Tibial nerve (tissue), 3 donors: ENCODE measurements at regions not wholly inside any gene's neighbourhood (a gene's known extent, or its start where the extent isn't known, plus 50 kb on each side); places are given as distances from the start of the nearest gene placed in this dataset.

ENCODE experiments used
- CTCF ChIP-seq, 5 experiments: fragments of 200-600 bp in 3 of 5; fragments of 450-650 bp in 2 of 5; sonication (generic) in 3 of 5; IDR thresholded peaks; one replicate each; pipeline ENCODE4 v1.5.1; 2016 to 2019; ENCODE audit warnings: antibody characterized with exemption in 5 of 5, mild to moderate bottlenecking in 3 of 5, moderate library complexity in 2 of 5
- POLR2A ChIP-seq, 2 donors: fragments of 450-650 bp; IDR thresholded peaks; one replicate each; pipeline ENCODE4 v1.6.1; 2017; ENCODE audit warnings: antibody characterized with exemption in 2 of 2, mild to moderate bottlenecking in 2 of 2, moderate library complexity in 2 of 2

GRCh38 chr11:15673408-15673831 is 558.7 kb downstream of the INSC start:
- no peak for TF ChIP-seq CTCF (IDR thresholded peaks at IDR 0.05)
- TF ChIP-seq POLR2A (IDR thresholded peaks at IDR 0.05): no peak
